GM12892 (cell line): ENCODE measurements at regions not wholly inside any gene's neighbourhood (a gene's known extent, or its start where the extent isn't known, plus 50 kb on each side); places are given as distances from the start of the nearest gene placed in this dataset.

ENCODE experiments used
- DNase-seq: peaks from one replicate; pipeline ENCODE4 v3.0.0; 2011; ENCODE audit not compliant: insufficient read length
- FAIRE-seq: peaks from 2 replicates; lab custom pipeline; 2011; peaks lifted over from hg19 to GRCh38; lab: Jason Lieb, UNC
- POLR2A ChIP-seq: IDR thresholded peaks from 2 replicates; pipeline ENCODE4 v1.6.1; 2011; ENCODE audit warnings: low read depth, low read length, control low read depth
- POLR2AphosphoS5 ChIP-seq: IDR thresholded peaks from 2 replicates; pipeline ENCODE4 v1.6.1; 2011; ENCODE audit warnings: low read depth, low read length, control low read depth
- TAF1 ChIP-seq: IDR thresholded peaks from 2 replicates; pipeline ENCODE4 v1.6.1; 2011; ENCODE audit warnings: low read depth, mild to moderate bottlenecking, control low read depth, low read length, borderline replicate concordance

GRCh38 chr19:28341810-28342350, 871.1 kb downstream of the UQCRFS1 start:
- FAIRE-seq (no peak), DNase-seq (no peak)
- TF ChIP-seq TAF1 (no peak), POLR2AphosphoS5 (no peak), POLR2A (no peak)

GRCh38 chr19:28334419-28334818, 878.5 kb downstream of the UQCRFS1 start:
- no peak for DNase-seq
- no peak for FAIRE-seq

GRCh38 chr19:28333909-28334308, 879.0 kb downstream of the UQCRFS1 start:
- TF ChIP-seq POLR2AphosphoS5: no peak
- TF ChIP-seq TAF1: no peak
- TF ChIP-seq POLR2A: no peak
- DNase-seq: no peak
- FAIRE-seq: no peak

More at GRCh38 chr19:28334419-28334818, 878.5 kb downstream of the UQCRFS1 start:
- TF ChIP-seq POLR2A (no peak), POLR2AphosphoS5 (no peak), TAF1 (no peak)

- DNase-seq (no peak), FAIRE-seq (no peak)
- TF ChIP-seq POLR2AphosphoS5 (no peak), POLR2A (no peak), TAF1 (no peak)
These were observed 880.1 kb downstream of the UQCRFS1 start for GRCh38 chr19:28332886-28333285.

GRCh38 chr19:28332351-28332750, 880.6 kb downstream of the UQCRFS1 start:
- no peak for TF ChIP-seq TAF1
- no peak for TF ChIP-seq POLR2A
- TF ChIP-seq POLR2AphosphoS5: no peak
- FAIRE-seq (no peak), DNase-seq (no peak)

GRCh38 chr19:28331596-28331995, 881.4 kb downstream of the UQCRFS1 start:
- TF ChIP-seq TAF1: no peak
- TF ChIP-seq POLR2AphosphoS5: no peak
- no peak for TF ChIP-seq POLR2A
- DNase-seq (no peak), FAIRE-seq (no peak)

- no peak for DNase-seq
- no peak for FAIRE-seq
- TF ChIP-seq TAF1 (no peak), POLR2AphosphoS5 (no peak), POLR2A (no peak)
These were observed 882.1 kb downstream of the UQCRFS1 start for GRCh38 chr19:28330831-28331230.

- no peak for FAIRE-seq
- no peak for TF ChIP-seq POLR2AphosphoS5
- TF ChIP-seq TAF1: no peak
- TF ChIP-seq POLR2A: no peak
These were observed 883.5 kb downstream of the UQCRFS1 start for GRCh38 chr19:28329429-28329828.

GRCh38 chr19:28327905-28328304, 885.0 kb downstream of the UQCRFS1 start:
- TF ChIP-seq POLR2A: no peak
- no peak for TF ChIP-seq POLR2AphosphoS5
- no peak for TF ChIP-seq TAF1
- DNase-seq (no peak), FAIRE-seq (no peak)

More at GRCh38 chr19:28329429-28329828, 883.5 kb downstream of the UQCRFS1 start:
- no peak for DNase-seq

GRCh38 chr19:28326746-28327145, 886.2 kb downstream of the UQCRFS1 start:
- FAIRE-seq: no peak

GRCh38 chr19:28324275-28325060, 888.5 kb downstream of the UQCRFS1 start:
- no peak for DNase-seq
- no peak for FAIRE-seq
- no peak for TF ChIP-seq TAF1
- TF ChIP-seq POLR2A: no peak
- TF ChIP-seq POLR2AphosphoS5: no peak

More at GRCh38 chr19:28326746-28327145, 886.2 kb downstream of the UQCRFS1 start:
- no peak for DNase-seq
- TF ChIP-seq POLR2AphosphoS5 (no peak), TAF1 (no peak), POLR2A (no peak)
